HG03378 (cell line): ENCODE measurements at regions not wholly inside any gene's neighbourhood (a gene's known extent, or its start where the extent isn't known, plus 50 kb on each side); places are given as distances from the start of the nearest gene placed in this dataset.
"Not testable (repeated sequence)": the region's sequence is repeated elsewhere in the genome, so short reads cannot be mapped to it uniquely, and the experiment has no call there.

Experiments used
- ATAC-seq: cut with Tn5 transposase; IDR thresholded peaks from one replicate; pipeline ENCODE4 v1.9.1; 2021; ENCODE audit warnings: mild to moderate bottlenecking, moderate library complexity; ENCODE audit not compliant: unreplicated experiment

GRCh38 chr2:131639001-131639620 is 111.4 kb downstream of the CCDC74A start:
- not testable (repeated sequence) for ATAC-seq

GRCh38 chr2:131641414-131642206 is 113.9 kb downstream of the CCDC74A start:
- no peak for ATAC-seq

GRCh38 chr2:131643180-131643579 is 115.5 kb downstream of the CCDC74A start:
- ATAC-seq = not testable (repeated sequence)

DNA sequence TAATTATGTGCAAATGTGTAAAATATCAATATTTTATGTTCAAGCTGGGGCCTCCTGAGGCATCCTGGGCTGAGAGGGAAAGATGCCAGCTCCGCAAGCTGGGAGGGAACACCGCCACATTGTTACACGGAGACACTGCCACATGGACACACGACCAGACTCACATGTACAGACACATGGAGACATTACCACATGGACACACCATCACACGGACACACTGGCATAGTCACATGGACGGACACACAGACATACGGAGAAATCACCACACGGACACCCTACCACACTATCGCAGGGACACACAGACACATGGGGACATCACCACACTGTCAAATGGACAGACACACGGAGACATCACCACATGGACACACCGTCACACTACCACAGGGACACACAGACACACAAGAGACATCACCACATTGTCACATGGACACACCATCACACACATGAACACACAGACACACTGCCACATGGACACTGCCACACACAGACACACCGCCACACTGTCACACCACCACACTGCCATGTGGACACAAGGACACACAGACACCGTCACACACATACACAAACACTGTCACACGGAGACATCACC is 117.6 kb downstream of the CCDC74A start:
- no peak for ATAC-seq

DNA sequence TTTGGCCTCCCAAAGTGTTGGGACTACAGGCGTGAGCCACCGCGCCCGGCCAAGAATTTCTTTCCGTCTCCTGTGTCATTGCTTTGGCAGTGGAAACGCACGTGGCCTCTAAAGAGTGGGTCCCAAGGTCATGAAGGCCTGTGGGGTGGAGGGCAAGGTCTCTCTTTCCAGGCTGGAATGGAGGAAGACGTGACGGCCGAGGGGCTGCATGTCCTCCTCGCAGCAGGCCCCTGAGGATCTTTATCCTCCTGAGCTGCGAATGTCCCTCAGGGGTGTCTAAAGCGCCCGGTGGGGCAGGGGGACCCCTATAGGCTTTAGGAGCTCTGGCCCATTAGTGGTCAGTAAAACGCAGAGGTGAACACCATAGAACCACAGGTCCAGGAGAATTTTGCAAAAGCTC is 118.5 kb downstream of the CCDC74A start:
- not testable (repeated sequence) for ATAC-seq

GRCh38 chr2:131646669-131647297 is 119.1 kb downstream of the CCDC74A start:
- no peak for ATAC-seq

DNA sequence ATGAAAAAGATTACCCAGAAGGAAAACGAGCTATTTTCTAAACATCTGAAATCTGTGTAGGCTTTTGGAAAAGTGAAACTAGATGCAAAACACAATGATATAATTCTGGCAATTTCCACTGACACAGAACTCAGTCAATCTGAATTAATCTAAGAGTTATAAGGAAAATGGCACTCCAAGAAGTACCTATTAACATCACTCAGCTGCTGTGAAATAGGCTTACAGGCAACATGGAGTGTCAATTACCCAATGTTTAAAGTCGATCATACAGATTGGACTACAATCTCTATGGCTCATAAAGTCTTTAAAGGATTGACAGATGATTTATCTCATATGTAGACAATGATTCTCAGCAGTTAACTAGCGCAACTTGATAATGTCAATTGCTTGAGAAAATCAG is 120.9 kb downstream of the CCDC74A start:
- ATAC-seq = not testable (repeated sequence)

DNA sequence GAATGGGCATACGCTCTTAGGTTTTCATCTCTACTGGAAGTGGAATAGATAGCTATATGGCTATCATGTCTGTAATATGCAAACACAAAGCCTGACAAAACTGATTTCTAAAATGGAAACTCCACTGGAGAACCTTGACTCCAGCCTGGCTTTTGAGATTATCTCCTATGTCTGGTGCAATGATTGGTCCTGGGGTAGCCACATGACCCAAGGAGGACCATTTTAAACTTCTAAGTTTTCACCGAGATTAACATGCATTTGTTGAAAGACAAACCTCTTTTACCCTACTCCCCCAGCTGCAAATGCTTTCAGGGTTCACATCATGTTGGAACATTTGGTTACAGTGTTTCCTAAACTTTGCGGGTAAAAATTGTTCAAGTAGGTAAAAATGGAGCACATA is 124.6 kb downstream of the CCDC74A start:
- ATAC-seq = not testable (repeated sequence)

- ATAC-seq = not testable (repeated sequence)
Observed at GRCh38 chr2:131654107-131654506, 126.4 kb downstream of the CCDC74A start.

DNA sequence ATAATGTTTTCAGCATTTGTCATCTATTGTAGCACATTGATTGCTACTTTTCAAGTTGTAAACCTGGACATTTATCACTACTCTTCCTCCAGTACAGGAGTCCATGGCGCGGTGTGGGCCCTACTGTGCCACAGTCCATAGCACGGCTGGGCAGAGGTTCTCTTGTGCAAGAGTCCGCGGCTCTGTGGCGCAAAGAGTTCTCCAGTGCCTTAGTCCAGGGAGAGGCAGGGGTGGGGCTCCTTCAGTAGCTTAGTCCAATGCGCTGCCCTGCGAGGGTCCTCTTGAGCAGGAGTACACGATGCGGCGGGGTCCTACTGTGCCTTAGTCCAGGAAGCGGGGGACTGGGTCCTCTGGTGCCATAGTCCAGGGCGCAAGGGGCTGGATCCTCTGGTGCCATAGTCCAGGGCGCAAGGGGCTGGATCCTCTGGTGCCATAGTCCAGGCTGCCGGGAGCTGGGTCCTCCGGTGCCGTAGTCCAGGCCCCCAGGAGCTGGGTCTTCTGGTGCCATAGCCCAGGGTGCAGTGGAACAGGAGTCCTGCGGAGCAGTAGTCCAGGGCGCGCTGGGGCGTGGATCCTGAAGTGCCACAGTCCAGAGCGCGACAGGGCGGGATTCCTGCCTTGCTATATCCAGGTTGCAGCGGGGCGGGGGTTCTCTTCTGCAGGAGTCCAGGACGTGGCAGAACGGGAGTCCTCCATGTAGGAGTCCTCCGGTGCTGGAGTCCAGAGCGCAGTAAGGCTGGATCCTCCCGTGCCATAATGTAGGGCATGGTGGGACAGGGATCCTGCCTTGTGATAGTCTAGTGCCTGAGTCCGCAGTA is 129.3 kb downstream of the CCDC74A start:
- no peak for ATAC-seq

GRCh38 chr2:131657895-131658768 is 130.4 kb downstream of the CCDC74A start:
- no peak for ATAC-seq

DNA sequence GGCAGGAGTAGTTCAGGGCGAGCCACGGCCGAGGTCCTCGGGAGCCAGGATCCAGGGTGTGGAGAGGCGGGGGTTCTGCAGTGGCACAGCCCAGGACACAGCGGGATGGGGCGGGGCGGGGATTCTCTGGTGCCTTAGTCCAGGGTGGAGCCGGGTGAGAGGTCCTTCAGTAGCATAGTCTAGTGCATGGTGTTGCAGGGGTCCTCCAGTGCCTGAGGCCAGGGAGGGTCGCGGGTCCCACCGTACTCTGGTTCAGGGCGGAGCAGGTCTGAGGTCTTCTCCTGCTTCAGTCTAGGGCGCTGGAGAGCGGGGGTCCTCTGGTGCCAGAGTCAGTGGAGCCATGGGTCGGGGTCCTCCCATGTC is 131.1 kb downstream of the CCDC74A start:
- ATAC-seq = no peak

GRCh38 chr2:131659168-131659572 is 131.5 kb downstream of the CCDC74A start:
- no peak for ATAC-seq

DNA sequence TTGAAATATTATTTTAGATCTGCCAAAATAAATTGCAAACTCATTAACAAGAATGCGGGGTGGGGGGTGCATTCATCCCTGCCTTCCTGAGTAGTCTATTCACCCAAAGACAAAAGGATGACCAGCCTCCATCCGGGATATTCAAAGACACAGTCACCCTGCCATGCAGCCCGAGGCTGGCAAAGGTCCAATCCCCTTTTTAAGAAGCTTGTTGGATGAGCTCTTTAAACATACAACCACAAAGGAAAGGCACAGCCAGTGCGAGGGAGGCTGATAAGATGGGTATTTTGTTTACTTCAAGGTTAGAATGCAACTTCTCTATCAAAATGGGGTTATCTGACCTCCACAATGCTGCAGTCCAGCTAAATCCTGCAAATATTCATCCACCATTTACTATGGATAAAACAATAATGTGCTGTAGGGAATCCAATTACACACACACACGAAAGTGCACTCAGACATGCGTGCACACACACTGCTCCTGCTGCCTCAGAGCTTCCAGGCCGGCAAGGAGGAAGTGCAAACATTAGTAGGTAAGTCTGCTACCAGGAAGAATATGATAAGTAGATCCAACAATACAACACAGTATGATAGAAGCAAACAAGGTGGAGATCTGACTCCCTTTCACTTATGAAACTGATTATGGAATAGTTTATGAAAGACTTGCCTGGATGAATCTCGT is 133.6 kb downstream of the CCDC74A start:
- ATAC-seq = not testable (repeated sequence)

DNA sequence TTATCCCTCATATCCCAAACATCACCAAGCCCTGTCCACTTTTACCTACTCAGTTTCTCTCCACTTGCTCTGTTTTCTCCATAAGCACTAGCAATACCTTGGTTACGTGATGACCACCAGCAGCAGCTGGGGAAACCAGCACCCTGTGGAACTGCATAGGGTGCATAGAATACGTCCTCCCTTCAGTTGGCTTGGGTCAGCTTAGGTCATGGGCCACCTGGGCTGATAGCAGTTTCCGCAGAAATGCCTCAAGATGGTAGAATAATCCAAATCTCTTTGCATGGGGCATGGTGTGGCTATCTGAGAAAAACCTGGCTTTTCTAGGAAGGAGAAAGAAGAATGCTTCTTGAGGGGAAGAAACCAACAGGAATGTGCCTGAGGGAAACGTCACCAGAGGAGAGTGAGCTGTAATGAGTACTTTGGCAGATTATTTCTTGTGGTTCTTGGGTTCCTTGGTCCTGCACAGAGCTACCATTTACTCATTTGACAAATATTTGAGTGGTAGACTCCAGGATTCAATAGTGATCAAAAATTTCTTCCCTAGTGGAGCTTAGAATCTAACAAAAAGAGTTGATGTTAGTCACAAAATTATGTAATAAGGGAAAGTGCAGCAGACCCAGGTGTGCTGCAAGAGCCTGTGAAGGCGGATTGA is 134.3 kb downstream of the CCDC74A start:
- not testable (repeated sequence) for ATAC-seq

DNA sequence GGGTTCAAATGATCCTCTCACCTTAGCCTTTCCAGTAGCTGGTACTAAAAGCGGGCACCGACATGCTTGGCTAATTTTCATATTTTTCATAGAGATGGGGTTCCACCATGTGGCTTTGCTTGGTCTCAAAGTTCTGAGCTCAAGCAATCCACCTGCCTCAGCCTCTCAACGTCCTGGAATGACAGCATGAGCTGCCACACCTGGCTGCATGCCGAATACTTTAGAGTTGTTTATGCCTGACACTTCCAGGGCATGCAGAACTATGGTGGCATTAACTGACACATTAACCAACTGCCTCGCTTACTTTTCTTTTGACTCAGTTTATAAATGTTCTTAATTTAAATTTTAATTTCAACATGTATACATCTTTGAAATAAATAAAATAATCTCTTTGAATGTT is 135.8 kb downstream of the CCDC74A start:
- ATAC-seq = not testable (repeated sequence)

GRCh38 chr2:131665716-131666115 is 138.0 kb downstream of the CCDC74A start:
- ATAC-seq = not testable (repeated sequence)

DNA sequence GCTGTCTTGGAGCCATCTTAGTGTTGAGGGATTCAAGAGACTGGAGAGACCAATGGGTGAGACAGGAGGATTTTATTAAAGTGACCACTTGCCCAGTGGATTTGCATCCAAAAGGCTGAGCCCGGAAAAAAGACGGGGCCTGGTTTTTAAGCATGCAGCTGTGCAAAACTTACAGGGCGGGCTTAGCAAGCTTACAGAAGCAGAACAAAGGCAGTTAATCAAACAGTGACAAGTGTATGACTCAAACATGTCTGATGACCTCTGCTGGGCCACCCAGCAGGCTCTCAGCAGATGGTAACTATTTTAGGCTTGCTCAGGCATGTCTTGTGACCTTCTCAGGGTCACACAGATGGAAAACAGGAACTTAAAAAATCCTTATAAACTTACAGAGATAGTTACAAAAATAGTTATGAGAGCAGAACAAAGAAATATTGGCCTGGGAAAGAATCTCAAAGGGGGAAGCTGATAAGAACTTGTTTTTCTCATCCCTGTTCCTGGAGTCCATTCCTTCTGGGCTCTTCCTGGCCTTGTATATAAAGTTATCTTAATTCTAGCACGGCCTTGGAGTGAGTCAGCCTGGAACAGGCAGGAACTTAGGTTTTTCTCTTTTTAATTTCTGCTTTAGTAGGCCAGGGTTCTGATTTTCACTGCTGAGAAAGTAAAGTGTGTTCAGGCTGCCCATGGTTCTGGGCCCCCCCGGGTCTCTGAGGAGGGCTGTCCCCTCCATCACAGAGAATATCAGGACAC is 141.3 kb downstream of the CCDC74A start:
- not testable (repeated sequence) for ATAC-seq
